Stomach (tissue), 8 donors: ENCODE measurements at regions not wholly inside any gene's neighbourhood (a gene's known extent, or its start where the extent isn't known, plus 50 kb on each side); places are given as distances from the start of the nearest gene placed in this dataset.

Experiments
- DNase-seq, 2 donors: peaks; one replicate each; pipeline versions ENCODE4 v3.0.0 to v3.0.0-alpha.2; 2013 to 2019
- H3K27ac ChIP-seq, 5 donors: fragments of 200-600 bp in 4 of 5; sonication (generic) in 4 of 5; one replicate each; pipeline ENCODE4 v1.5.1; 2013 to 2019; ENCODE audit warnings: mild to moderate bottlenecking in 1 of 5, moderate library complexity in 1 of 5
- H3K27me3 ChIP-seq, 3 donors: fragments of 200-600 bp; sonication (generic); one replicate each; pipeline ENCODE4 v1.5.1; 2017 to 2019; ENCODE audit warnings: mixed run types in 1 of 3
- H3K36me3 ChIP-seq, 4 donors: fragments of 200-600 bp; sonication (generic); 1 replicate in 3 of 4; 2 replicates in 1 of 4; pipeline ENCODE4 v1.5.1; 2016 to 2019
- H3K4me1 ChIP-seq, 4 donors: fragments of 200-600 bp; sonication (generic); one replicate each; pipeline ENCODE4 v1.5.1; 2016 to 2019
- H3K4me3 ChIP-seq, 4 donors: fragments of 200-600 bp; sonication (generic) in 3 of 4; one replicate each; pipeline ENCODE4 v1.5.1; 2016 to 2019; ENCODE audit warnings: mild to moderate bottlenecking in 1 of 4
- H3K9me3 ChIP-seq, 4 donors: fragments of 200-600 bp; sonication (generic); one replicate each; pipeline ENCODE4 v1.5.1; 2016 to 2019
- EP300 ChIP-seq: sonication (generic); formaldehyde crosslinking; IDR thresholded peaks from one replicate; pipeline ENCODE4 v1.6.1; 2017; ENCODE audit warnings: antibody characterized with exemption
- POLR2A ChIP-seq, 4 donors: fragments of 450-650 bp; IDR thresholded peaks; one replicate each; pipeline ENCODE4 v1.6.1; 2016; ENCODE audit warnings: antibody characterized with exemption in 4 of 4, control low read depth in 2 of 4, mild to moderate bottlenecking in 1 of 4, moderate library complexity in 1 of 4
- POLR2AphosphoS5 ChIP-seq, 3 donors: sonication (generic); formaldehyde crosslinking; IDR thresholded peaks; one replicate each; pipeline ENCODE4 v1.6.1; 2016; ENCODE audit warnings: antibody characterized with exemption in 3 of 3
- WGBS, 5 donors: extraction: QIAGEN DNeasy Blood & Tissue Kit in 3 of 5; methylation state at CpG; one replicate each; pipeline versions ENCODE4 v1.1.5 to v1.1.7; 2013 to 2018; 5-methylcytosine and 5-hydroxymethylcytosine counted together
- intact Hi-C: fragments of 100-400 bp; cut with DNase I; formaldehyde crosslinking; loops from one replicate; pipeline ENCODE4 v1.15.1; 2023; ENCODE audit warnings: low total_unique reads
- TF ChIP-seq, protein P1 (sequence below), 7 experiments: fragments of 450-650 bp in 4 of 7; fragments of 200-600 bp in 3 of 7; sonication (generic) in 3 of 7; IDR thresholded peaks; one replicate each; pipeline ENCODE4 v1.5.1; 2016 to 2019; ENCODE audit warnings: antibody characterized with exemption in 7 of 7, control low read depth in 2 of 7, mild to moderate bottlenecking in 1 of 7
- donor health status: healthy with polysubstance abuse.
- donor health status: Bipolar disorder and iron deficiency.
- donor health status: healthy.

DNA sequence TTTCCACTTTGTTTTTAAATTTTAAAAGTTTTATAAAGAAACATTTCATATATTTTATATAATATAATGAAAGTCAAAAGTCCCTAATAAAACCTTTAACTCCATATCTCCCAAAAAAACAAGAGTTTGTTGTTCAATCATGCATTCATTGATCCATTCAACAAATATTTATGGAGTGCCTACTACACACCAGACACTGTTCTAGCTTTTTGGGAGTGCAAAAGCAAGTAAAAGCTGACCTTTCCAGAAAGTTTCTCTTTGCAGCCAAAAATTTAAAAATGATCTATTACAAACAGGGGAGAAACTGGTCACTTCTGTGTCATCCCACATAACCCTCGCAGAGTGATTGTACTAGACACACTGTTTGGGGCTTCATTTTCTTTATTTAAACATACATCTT lies 740.0 kb upstream of the TBX3 start:
- Histone ChIP-seq H3K27ac (no peak overlapping the region), H3K4me3 (no peak overlapping the region), H3K4me1 (peaks cover 0 to 8% (median 0%) of the 10 kb centered on the region in 4 donors), H3K36me3 (no peaks in the 10 kb centered on the region), H3K27me3 (no peaks in the 10 kb centered on the region), H3K9me3 (no peaks in the 10 kb centered on the region)
- 62 to 79% (median 71%) methylated on average over 1 of the region's 1 CpG for WGBS, 5 donors
- intact Hi-C loops = no loop called here
- TF ChIP-seq EP300 (no peak), POLR2AphosphoS5 (IDR thresholded peaks at IDR 0.05) (no peak), POLR2A (IDR thresholded peaks at IDR 0.05) (no peak)
- TF ChIP-seq, protein P1, sequence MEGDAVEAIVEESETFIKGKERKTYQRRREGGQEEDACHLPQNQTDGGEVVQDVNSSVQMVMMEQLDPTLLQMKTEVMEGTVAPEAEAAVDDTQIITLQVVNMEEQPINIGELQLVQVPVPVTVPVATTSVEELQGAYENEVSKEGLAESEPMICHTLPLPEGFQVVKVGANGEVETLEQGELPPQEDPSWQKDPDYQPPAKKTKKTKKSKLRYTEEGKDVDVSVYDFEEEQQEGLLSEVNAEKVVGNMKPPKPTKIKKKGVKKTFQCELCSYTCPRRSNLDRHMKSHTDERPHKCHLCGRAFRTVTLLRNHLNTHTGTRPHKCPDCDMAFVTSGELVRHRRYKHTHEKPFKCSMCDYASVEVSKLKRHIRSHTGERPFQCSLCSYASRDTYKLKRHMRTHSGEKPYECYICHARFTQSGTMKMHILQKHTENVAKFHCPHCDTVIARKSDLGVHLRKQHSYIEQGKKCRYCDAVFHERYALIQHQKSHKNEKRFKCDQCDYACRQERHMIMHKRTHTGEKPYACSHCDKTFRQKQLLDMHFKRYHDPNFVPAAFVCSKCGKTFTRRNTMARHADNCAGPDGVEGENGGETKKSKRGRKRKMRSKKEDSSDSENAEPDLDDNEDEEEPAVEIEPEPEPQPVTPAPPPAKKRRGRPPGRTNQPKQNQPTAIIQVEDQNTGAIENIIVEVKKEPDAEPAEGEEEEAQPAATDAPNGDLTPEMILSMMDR (IDR thresholded peaks at IDR 0.05) = no peak
- DNase-seq = no peak

DNA sequence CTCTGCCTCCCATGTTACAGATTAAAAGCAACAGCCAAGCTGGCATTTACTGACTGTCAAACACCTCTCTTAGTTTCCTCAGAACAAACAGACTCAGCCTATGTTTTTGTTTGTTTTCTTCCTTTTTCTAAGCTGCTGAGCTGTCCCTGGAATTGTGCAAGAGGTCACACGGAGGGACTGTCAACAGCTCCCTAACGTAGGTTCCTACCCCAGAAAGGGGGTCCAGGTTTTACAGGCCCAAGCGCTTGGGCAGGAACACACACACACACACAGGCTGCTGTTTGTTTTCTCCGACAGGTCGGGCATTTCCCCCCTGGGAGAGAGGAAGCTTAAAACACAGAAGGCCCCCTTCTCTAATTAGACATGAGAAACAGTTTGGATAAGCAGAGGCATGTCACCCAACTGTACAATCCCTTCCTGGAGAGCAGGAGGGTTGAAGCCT lies 739.6 kb upstream of the TBX3 start:
- TF ChIP-seq POLR2A (IDR thresholded peaks at IDR 0.05) (no peak), POLR2AphosphoS5 (IDR thresholded peaks at IDR 0.05) (no peak), EP300 (no peak)
- TF ChIP-seq, protein P1 (IDR thresholded peaks at IDR 0.05) = no peak
- H3K27ac ChIP-seq = no peak overlapping the region
- no peaks in the 10 kb centered on the region for H3K9me3 ChIP-seq
- peaks cover 0 to 8% (median 0%) of the 10 kb centered on the region in 4 donors for H3K4me1 ChIP-seq
- no peaks in the 10 kb centered on the region for H3K27me3 ChIP-seq
- H3K36me3 ChIP-seq = no peaks in the 10 kb centered on the region
- no peak overlapping the region for H3K4me3 ChIP-seq
- intact Hi-C loops = no loop called here
- 44 to 58% (median 50%) methylated on average over 5 of the region's 5 CpGs for WGBS, 5 donors
- DNase-seq = peak in 1 of 2 donors; percentile 34

DNA sequence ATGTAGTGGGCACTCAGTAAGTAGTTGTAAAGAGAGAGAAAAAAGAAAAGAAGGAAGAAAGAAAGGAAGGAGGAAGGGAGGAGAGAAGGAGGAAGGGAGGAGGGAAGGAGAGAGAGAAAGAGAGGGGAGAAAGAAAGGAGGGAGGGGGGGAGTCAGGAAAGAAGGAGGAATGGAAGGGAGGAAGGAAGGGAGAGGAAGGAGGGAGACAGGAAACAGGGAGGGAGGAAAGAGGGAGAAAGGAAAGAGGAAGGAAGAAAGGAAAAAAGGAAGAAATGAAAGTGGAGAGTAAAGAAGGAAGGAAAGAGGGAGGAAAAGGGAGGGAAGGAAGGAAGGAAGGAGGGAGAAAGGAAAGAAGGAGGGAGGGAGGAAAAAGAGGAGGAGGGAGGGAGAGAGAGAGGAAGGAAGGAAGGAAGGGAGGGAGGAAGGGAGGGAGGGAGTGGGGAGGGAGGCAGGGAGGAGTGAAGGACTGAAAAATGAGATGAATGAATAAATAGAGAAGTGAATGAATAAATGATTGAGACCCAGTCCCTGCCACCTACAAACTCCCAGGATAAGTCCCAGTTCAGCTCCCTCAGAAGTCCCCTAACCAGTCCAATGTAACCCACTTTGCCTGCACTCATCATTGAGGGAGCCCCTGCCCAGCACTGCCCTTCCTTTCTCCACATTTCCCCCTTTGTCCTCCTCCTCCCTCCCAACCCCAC lies 739.0 kb upstream of the TBX3 start:
- H3K27me3 ChIP-seq = no peaks in the 10 kb centered on the region
- intact Hi-C loops = no loop called here
- no peak for TF ChIP-seq EP300
- TF ChIP-seq, protein P1 (IDR thresholded peaks at IDR 0.05) = no peak
- no peak for TF ChIP-seq POLR2AphosphoS5 (IDR thresholded peaks at IDR 0.05)
- no peak for TF ChIP-seq POLR2A (IDR thresholded peaks at IDR 0.05)
- DNase-seq = no peak
- no peak overlapping the region for H3K27ac ChIP-seq
- H3K4me1 ChIP-seq = peaks cover 0 to 8% (median 0%) of the 10 kb centered on the region in 4 donors
- no peaks in the 10 kb centered on the region for H3K36me3 ChIP-seq
- no peaks in the 10 kb centered on the region for H3K9me3 ChIP-seq
- H3K4me3 ChIP-seq = no peak overlapping the region

DNA sequence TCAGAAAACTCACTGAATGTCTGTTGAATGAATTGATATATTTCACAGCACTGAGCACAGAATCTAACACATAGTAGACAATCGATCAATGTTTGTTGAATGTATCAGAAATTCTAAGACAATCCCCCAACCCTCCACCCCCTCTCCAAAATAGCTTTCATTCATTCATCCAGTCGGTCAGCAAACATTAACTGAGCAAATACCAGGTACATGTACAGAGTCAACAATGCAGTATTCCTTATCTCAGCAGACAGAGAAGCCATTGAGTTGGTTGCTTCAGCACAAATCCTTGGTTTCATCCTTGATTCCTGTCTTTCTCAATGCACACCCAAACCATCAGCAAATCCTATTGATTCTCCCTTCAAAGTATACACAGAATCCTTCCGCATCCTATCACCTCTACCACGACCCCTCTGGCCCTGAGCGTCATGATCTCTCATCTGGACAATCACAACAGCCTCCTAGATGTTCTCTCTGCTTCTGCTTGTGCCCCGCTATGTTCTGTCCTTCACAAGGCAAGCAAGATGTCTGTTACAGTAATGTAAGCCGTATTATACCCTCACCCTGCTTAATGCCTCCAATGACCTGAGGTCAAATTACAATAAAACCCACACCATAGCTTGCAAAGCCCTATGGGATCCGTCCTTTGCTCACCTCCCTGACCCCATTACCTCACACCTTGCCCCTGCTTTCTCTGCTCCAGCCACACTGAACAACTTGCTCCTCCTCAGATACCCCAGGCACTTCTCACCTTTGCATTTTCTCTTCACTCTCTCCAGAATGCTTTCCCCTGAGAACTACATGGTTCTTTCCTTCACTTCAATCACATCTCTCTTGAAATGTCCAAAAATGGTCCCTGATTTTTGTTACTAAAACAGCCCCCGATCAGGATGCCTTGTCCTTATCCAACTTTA lies 738.1 kb upstream of the TBX3 start:
- DNase-seq = peak in 1 of 2 donors; percentile 32
- Histone ChIP-seq H3K4me1 (peaks cover 0 to 8% (median 0%) of the 10 kb centered on the region in 4 donors), H3K4me3 (no peak overlapping the region), H3K9me3 (no peaks in the 10 kb centered on the region), H3K27ac (no peak overlapping the region), H3K36me3 (no peaks in the 10 kb centered on the region), H3K27me3 (no peaks in the 10 kb centered on the region)
- TF ChIP-seq POLR2A (IDR thresholded peaks at IDR 0.05) = no peak
- no peak for TF ChIP-seq EP300
- TF ChIP-seq, protein P1 (IDR thresholded peaks at IDR 0.05) = no peak
- no peak for TF ChIP-seq POLR2AphosphoS5 (IDR thresholded peaks at IDR 0.05)
- WGBS, 5 donors = 45 to 71% (median 67%) methylated on average over 9 of the region's 9 CpGs
- intact Hi-C loops = no loop called here
